Subcutaneous abdominal adipose tissue (tissue), 5 donors: ENCODE measurements at regions not wholly inside any gene's neighbourhood (a gene's known extent, or its start where the extent isn't known, plus 50 kb on each side); places are given as distances from the start of the nearest gene placed in this dataset.

Experiments used
- H3K27ac ChIP-seq: one replicate; pipeline ENCODE4 v1.7.0; 2013; ENCODE audit warnings: low read depth, mild to moderate bottlenecking, inconsistent platforms, low read length, moderate library complexity
- H3K27me3 ChIP-seq, 5 donors: one replicate each; pipeline ENCODE4 v1.7.0; 2013; ENCODE audit warnings: low read length in 5 of 5, inconsistent platforms in 1 of 5; ENCODE audit not compliant: control insufficient read depth in 5 of 5, insufficient read depth in 4 of 5
- H3K36me3 ChIP-seq, 5 donors: one replicate each; pipeline ENCODE4 v1.7.0; 2013; ENCODE audit warnings: low read length in 5 of 5; ENCODE audit not compliant: control insufficient read depth in 5 of 5, insufficient read depth in 5 of 5
- H3K4me1 ChIP-seq, 5 donors: one replicate each; pipeline ENCODE4 v1.7.0; 2013; ENCODE audit warnings: low read length in 5 of 5, mild to moderate bottlenecking in 3 of 5, moderate library complexity in 1 of 5; ENCODE audit not compliant: control insufficient read depth in 5 of 5, insufficient read depth in 5 of 5
- H3K4me3 ChIP-seq, 5 donors: one replicate each; pipeline ENCODE4 v1.7.0; 2013; ENCODE audit warnings: low read length in 5 of 5, low read depth in 1 of 5
- H3K9ac ChIP-seq, 5 donors: one replicate each; pipeline ENCODE4 v1.7.0; 2013; ENCODE audit warnings: low read length in 5 of 5, mild to moderate bottlenecking in 4 of 5, moderate library complexity in 3 of 5
- H3K9me3 ChIP-seq, 5 donors: one replicate each; pipeline ENCODE4 v1.7.0; 2013; ENCODE audit warnings: low read length in 5 of 5; ENCODE audit not compliant: control insufficient read depth in 5 of 5
- donor health status: healthy.
- donor health status: healthy.
- donor health status: healthy.
- donor health status: healthy.
- donor health status: healthy.

GRCh38 chr3:144127700-144128099, 156.1 kb downstream of the DIPK2A start:
- H3K27ac ChIP-seq, result no peak overlapping the region
- no peak overlapping the region for H3K4me3 ChIP-seq
- peaks cover 0 to 5% (median 3%) of the 10 kb centered on the region in 5 donors for H3K9me3 ChIP-seq

GRCh38 chr3:144128108-144128892, 156.7 kb downstream of the DIPK2A start:
- Histone ChIP-seq H3K36me3 (no peaks in the 10 kb centered on the region), H3K9ac (no peak overlapping the region), H3K4me3 (no peak overlapping the region), H3K27me3 (no peaks in the 10 kb centered on the region), H3K9me3 (peaks cover 0 to 5% (median 3%) of the 10 kb centered on the region in 5 donors), H3K27ac (no peak overlapping the region), H3K4me1 (no peaks in the 10 kb centered on the region)

More at GRCh38 chr3:144127700-144128099, 156.1 kb downstream of the DIPK2A start:
- Histone ChIP-seq H3K9ac (no peak overlapping the region), H3K4me1 (no peaks in the 10 kb centered on the region), H3K27me3 (no peaks in the 10 kb centered on the region), H3K36me3 (no peaks in the 10 kb centered on the region)

GRCh38 chr3:144129536-144130214, 158.1 kb downstream of the DIPK2A start:
- H3K9me3 ChIP-seq, result peaks cover 0 to 5% (median 3%) of the 10 kb centered on the region in 5 donors
- no peak overlapping the region for H3K27ac ChIP-seq
- H3K4me3 ChIP-seq, result no peak overlapping the region
- no peaks in the 10 kb centered on the region for H3K4me1 ChIP-seq
- no peak overlapping the region for H3K9ac ChIP-seq
- no peaks in the 10 kb centered on the region for H3K27me3 ChIP-seq
- H3K36me3 ChIP-seq, result no peaks in the 10 kb centered on the region

GRCh38 chr3:144141074-144141473, 169.5 kb downstream of the DIPK2A start:
- H3K27ac ChIP-seq, result no peak overlapping the region
- no peaks in the 10 kb centered on the region for H3K9me3 ChIP-seq
- H3K4me3 ChIP-seq, result no peak overlapping the region
- no peaks in the 10 kb centered on the region for H3K27me3 ChIP-seq
- no peak overlapping the region for H3K9ac ChIP-seq
- H3K36me3 ChIP-seq, result no peaks in the 10 kb centered on the region
- H3K4me1 ChIP-seq, result peaks cover 0 to 3% (median 0%) of the 10 kb centered on the region in 5 donors

GRCh38 chr3:144141496-144141895, 169.9 kb downstream of the DIPK2A start:
- no peaks in the 10 kb centered on the region for H3K36me3 ChIP-seq
- H3K9me3 ChIP-seq, result no peaks in the 10 kb centered on the region
- no peak overlapping the region for H3K9ac ChIP-seq
- peaks cover 0 to 3% (median 0%) of the 10 kb centered on the region in 5 donors for H3K4me1 ChIP-seq
- H3K4me3 ChIP-seq, result no peak overlapping the region
- no peaks in the 10 kb centered on the region for H3K27me3 ChIP-seq
- H3K27ac ChIP-seq, result no peak overlapping the region

GRCh38 chr3:144142151-144142840, 170.7 kb downstream of the DIPK2A start:
- Histone ChIP-seq H3K4me3 (no peak overlapping the region), H3K4me1 (peaks cover 0 to 3% (median 0%) of the 10 kb centered on the region in 5 donors), H3K27ac (no peak overlapping the region), H3K27me3 (no peaks in the 10 kb centered on the region), H3K9me3 (no peaks in the 10 kb centered on the region), H3K36me3 (no peaks in the 10 kb centered on the region), H3K9ac (no peak overlapping the region)

- no peaks in the 10 kb centered on the region for H3K4me1 ChIP-seq
- no peak overlapping the region for H3K27ac ChIP-seq
- no peak overlapping the region for H3K4me3 ChIP-seq
- no peaks in the 10 kb centered on the region for H3K27me3 ChIP-seq
- H3K9ac ChIP-seq, result no peak overlapping the region
- H3K9me3 ChIP-seq, result no peaks in the 10 kb centered on the region
- H3K36me3 ChIP-seq, result no peaks in the 10 kb centered on the region
Observed at GRCh38 chr3:144148356-144148755, 176.7 kb downstream of the DIPK2A start.

- Histone ChIP-seq H3K9ac (no peak overlapping the region), H3K27me3 (no peaks in the 10 kb centered on the region), H3K4me1 (no peaks in the 10 kb centered on the region), H3K4me3 (no peak overlapping the region), H3K9me3 (peaks cover 0 to 4% (median 0%) of the 10 kb centered on the region in 5 donors), H3K27ac (no peak overlapping the region), H3K36me3 (no peaks in the 10 kb centered on the region)
Observed at GRCh38 chr3:144151983-144152382, 180.4 kb downstream of the DIPK2A start.

- H3K36me3 ChIP-seq, result no peaks in the 10 kb centered on the region
- H3K4me1 ChIP-seq, result no peaks in the 10 kb centered on the region
- no peak overlapping the region for H3K9ac ChIP-seq
- peaks cover 0 to 3% (median 0%) of the 10 kb centered on the region in 5 donors for H3K9me3 ChIP-seq
- H3K27ac ChIP-seq, result no peak overlapping the region
- H3K27me3 ChIP-seq, result no peaks in the 10 kb centered on the region
- H3K4me3 ChIP-seq, result no peak overlapping the region
Observed at GRCh38 chr3:144160627-144161026, 189.0 kb downstream of the DIPK2A start.

- no peaks in the 10 kb centered on the region for H3K9me3 ChIP-seq
- H3K4me1 ChIP-seq, result no peaks in the 10 kb centered on the region
- no peak overlapping the region for H3K4me3 ChIP-seq
- H3K9ac ChIP-seq, result no peak overlapping the region
- H3K27me3 ChIP-seq, result no peaks in the 10 kb centered on the region
- no peaks in the 10 kb centered on the region for H3K36me3 ChIP-seq
- no peak overlapping the region for H3K27ac ChIP-seq
Observed at GRCh38 chr3:144162042-144162441, 190.4 kb downstream of the DIPK2A start.
